ENCODE measurements at regions not wholly inside any gene's neighbourhood (a gene's known extent, or its start where the extent isn't known, plus 50 kb on each side); places are given as distances from the start of the nearest gene placed in this dataset.
"Not testable (repeated sequence)": the region's sequence is repeated elsewhere in the genome, so short reads cannot be mapped to it uniquely, and the experiment has no call there.

GRCh38 chr16:22678311-22678710 is 135.7 kb upstream of the HS3ST2 start:
- no peak for DNase-seq (ENCODE audit: low spot score)

DNA sequence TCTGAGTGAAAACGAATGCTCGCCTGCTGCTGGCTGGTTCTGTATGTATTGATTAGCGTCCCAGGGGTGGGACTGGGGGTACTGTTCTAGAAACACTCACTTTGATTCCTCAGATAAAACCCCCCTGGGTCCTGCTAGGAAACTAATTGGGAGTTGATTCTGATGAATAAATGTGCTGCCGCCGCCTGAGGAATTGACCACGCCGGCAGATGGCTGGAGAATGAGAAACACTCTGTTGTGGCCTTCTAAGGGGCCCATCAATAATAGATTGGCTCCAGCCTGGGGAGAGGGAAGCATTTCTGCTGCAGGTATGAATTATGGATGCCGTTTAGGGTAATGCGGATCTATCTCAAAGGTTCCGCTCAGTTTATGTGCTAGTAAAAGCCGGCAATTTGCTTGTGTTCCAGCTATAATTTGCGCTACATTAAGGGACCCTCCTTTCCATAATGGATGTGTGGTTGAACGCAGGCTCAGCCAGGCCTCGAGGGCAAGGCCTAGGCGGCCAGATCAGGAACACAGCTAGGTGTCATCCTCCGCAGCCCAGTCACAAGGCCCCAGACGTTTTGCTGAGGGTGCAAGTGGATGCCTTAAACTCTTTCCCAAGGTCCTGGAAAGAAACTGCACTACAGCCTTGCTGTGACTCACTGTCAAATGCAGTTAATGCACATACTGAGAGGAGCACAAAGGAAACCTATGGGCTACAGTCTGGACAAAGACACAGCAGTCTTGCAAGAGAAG is 132.2 kb upstream of the HS3ST2 start:
- no peak for DNase-seq (ENCODE audit: low spot score)

DNA sequence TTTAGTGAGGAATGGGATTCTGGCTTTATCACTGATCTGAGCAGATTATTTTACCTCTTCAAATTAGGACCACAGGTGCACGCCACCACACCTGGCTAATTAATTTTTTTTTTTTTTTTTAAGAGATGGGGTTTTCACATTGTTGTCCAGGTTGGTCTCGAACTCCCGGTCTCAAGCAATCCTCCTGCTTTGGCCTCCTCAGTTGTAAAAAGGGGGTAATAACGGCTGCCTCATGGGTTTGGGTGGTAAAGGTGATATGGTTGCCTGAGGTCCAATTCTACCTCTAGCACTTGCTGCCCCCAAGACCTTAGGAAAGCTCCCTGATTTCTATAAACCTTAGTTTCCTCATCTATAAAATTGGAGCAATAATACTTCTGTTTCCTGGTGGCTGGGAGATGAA is 130.7 kb upstream of the HS3ST2 start:
- no peak for DNase-seq (ENCODE audit: low spot score)

DNA sequence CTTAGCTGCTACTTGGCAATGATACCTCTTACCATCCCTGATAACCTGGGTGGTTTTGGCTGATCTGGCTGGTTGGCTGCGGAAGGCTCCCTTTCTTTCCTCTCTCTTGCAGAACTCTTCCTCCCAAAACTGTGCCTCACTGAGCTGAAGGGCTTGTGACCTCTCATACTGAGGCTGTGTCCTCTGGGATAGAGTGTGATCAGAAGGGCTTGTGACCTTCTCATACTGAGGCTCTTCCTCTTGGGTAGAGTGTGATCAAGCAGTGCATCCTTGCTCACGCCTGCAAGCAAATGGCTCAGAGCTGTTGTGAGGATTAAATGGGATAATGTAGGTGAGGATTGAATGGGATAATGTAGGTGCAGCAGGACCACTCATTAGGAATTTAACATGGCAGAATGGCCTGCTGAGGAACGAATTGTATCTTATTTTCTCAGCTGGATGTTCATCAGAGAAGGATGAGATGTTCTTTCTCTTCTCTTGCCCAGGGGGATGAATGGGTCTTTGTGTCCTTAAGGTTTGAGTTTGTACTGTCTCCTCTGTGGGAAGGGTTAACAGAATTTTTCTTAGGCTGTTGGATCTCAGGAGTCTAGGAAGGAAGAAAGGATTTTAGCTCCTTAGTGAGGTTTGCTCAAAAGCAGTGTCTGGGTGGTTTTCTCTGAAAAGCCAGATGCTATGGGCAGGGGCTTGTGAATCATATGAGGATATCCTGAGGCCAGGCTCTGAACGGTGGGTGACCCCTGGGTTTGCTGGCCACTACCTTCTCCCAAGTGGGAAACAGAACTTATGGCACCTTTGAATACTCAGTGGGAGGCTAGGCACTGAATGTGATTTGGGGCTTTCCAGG is 130.0 kb upstream of the HS3ST2 start:
- DNase-seq (ENCODE audit: low spot score) = no peak

- DNase-seq (ENCODE audit: low spot score) = no peak
These were observed 129.1 kb upstream of the HS3ST2 start for GRCh38 chr16:22684574-22685458.

DNA sequence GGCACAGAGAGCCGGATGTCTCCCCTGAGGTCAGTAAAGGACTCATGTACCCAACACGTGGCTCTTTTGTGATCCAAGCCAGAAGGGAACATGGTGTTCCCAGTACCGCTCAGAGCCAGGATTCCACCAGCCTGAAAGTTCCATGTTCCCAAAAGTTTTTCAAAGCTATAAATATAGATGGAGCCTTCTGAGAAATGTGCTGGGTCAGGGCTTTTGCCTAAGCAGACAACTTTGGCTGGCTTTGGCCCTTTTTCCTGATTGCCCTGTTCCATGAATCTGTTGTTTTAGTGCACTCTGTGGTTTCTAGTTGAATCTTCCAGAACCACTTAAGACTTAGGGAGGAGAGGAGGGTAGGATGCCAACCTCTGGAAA is 128.5 kb upstream of the HS3ST2 start:
- no peak for DNase-seq (ENCODE audit: low spot score)

DNA sequence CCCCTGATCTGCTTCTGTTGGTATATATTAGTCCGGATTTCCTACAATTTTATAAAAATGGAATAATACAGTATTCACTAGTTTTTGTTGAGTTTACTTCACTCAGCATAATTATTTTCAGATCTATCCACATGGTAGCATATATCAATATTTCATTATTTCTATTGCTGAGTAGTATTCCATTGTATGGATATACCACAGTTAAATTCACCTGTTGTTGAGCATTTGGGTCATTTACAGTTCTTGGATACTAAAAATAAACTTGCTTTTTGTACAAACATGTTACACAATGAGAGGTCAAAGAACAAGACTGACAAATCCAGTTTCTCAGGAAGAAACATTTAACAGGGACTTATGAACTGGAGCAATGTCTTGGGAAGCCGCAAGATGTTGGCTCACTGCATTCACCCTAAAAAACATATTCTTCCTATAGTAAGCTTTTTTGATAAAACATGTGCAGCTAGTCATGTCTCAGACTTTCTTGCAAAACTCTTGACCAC is 126.9 kb upstream of the HS3ST2 start:
- DNase-seq (ENCODE audit: low spot score) = no peak

- no peak for DNase-seq (ENCODE audit: low spot score)
These were observed 125.5 kb upstream of the HS3ST2 start for GRCh38 chr16:22688463-22688862.

GRCh38 chr16:22688930-22689329 is 125.0 kb upstream of the HS3ST2 start:
- DNase-seq (ENCODE audit: low spot score) = no peak

- DNase-seq (ENCODE audit: low spot score) = no peak
These were observed 122.6 kb upstream of the HS3ST2 start for GRCh38 chr16:22691335-22691734.

- no peak for DNase-seq (ENCODE audit: low spot score)
These were observed 121.9 kb upstream of the HS3ST2 start for GRCh38 chr16:22692034-22692433.

DNA sequence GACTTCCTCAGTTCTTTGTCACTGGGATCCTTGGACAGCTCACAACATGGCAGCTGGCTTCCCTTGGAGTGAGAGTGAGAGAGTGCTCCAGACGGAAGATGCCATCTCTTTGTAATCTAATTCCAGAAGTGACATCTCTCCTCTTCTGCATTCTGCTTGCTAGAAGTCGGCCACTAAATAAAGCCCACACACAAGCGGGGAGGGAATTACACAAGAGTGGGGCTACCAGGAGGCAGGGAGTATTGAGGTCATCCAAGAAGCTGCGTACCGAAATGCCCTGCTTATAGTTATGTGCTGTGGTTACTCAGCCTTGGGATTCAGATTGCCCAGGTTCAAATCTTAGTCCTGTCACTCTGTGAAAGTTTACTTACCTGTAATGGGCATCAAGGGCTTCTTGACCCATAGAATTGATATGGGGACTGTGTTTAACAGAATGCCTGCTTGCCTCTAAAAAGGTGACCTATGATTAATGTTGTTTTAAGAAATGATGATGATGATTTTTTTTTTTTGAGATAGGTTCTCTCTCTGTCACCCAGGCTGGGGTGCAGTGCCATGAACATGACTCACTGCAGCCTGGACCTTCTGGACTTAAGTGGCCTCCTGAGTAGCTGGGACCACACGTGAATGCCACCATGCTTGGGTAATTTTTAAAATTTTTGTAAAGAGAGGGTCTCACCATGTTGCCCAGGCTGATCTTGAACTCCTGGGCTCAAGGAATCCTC is 120.9 kb upstream of the HS3ST2 start:
- DNase-seq (ENCODE audit: low spot score) = no peak

DNA sequence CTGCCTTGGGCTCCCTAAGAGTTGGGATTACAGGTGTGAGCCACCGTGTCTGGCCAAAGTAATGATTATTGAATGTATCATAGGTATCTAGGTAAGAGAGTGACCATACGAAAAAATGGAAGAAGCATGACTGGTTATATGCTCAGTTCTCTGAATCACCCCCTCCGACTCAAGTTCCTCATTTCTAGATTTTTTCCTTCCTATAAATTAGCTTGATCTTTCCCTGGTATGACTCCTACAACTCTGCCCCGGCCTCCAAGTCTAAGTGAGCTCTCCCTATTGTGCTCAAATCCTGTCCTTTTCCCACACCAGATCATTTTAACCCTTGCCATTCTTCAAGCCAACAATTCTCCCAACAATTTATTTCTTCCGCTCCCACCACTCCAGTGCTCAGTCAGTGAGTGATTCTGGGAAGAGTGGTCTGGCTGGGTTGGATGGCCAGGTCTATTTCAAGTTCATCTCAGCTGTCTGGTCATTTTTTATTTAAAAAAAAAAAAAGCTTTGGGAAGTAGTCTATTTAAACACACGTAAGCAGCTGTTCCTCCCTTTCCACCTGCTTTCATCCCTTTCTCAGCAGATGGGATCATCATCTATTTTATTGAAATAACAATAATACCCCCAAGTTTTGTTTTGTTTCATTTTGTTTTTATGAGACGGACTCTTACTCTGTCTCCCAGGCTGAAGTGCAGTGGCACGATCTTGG is 120.2 kb upstream of the HS3ST2 start:
- no peak for DNase-seq (ENCODE audit: low spot score)

DNA sequence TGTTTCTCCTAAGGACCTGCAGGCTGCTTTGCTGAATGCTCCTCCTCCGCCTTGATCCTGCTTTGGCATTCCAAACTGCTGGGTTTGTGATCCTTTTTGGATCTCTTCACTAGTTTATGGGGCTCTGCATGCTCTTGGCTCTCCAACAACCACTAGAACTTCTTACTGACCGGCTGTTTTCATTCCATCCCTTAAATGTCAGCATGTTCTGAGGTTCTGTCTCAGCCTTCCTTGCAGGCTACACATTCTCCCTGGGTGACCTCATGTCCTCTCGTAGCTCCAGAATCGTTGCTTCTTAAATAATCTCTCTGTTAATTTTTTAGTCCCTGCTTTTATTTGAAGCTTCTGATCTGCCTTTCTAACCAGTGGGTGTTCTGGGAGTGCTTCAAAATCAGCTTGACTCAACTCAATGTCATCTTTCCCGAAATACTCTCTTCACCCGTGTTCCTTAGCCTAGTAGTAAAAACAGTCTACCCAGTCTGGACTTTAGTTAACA is 119.0 kb upstream of the HS3ST2 start:
- no peak for DNase-seq (ENCODE audit: low spot score)

- not testable (repeated sequence) for DNase-seq (ENCODE audit: low spot score)
These were observed 118.2 kb upstream of the HS3ST2 start for GRCh38 chr16:22695773-22696172.

DNA sequence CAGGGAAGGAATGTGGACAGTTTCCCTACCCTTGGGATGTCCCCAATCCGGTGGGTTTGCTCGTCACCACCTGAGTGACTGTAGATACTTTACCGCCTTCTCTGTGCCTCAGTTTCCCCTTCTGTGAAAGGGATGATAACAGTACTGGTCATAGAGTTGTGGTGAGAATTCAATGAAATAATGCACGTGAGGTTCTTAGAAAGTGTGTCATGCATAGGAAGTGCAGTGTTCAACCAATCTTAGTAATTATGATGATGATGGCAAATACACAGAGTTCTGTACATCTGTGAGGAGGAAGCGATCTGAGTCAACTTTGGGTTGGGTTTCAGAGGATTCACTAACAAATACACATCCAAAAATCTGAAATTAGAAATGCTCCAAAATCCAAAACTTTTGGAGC is 114.6 kb upstream of the HS3ST2 start:
- no peak for DNase-seq (ENCODE audit: low spot score)

- DNase-seq (ENCODE audit: low spot score) = no peak
These were observed 108.2 kb upstream of the HS3ST2 start for GRCh38 chr16:22705799-22706198.

DNA sequence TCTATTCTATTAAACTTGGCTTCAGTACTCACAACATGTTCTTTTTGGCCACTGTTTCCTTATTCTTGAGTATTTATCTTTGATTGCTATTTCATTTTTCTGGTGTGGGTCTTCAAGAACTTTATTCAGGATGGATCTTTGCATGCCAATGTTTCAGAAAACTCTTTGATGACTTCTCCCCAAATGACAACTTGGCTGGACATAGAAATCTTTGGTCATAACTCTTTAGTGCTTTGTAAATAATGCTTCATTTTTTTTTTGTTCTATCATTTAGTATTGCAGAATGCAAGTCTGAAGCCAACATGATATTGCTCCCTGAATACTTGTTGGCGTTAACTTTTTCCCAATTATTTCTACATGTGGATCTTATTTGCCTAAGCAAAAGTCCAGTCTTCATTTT is 103.6 kb upstream of the HS3ST2 start:
- DNase-seq (ENCODE audit: low spot score) = no peak

DNA sequence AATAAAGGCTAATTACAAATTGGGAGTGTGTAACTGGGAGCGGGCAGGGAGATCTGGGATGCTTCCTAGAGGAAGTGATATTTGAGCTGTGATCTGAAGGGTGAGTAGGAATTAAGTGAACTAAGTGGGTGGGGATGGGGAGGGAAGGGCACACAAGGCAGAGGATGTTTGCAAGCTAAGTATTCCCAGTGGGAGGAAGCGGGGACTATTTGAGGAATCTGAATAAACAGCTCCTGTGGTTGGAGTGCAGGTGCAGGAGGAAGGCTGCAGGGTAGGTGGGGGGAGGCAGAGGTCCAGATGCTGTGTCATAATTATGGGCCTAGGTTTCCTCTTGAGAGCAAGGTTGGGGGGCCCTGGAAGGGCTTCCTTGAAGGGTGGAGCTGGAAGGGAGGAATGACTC is 102.1 kb upstream of the HS3ST2 start:
- no peak for DNase-seq (ENCODE audit: low spot score)

DNA sequence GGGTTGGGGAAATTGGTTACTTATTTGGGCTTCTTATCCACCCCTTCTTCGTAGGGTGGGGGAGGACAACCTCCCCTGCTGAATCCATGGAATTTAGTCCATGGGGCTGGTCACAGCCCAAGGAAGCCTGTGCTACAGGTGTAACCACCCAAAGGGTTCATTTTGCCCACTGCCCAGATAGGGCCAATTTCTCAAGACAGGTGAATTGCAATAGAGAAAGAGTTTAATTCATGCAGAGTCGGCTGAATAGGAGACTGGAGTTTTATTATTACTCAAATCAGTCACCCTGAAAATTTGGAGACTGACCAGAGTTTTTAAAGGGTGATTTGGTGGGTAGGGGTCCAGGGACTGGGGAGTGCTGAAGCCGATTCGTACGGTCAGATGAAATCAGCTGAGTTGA is 101.5 kb upstream of the HS3ST2 start:
- no peak for DNase-seq (ENCODE audit: low spot score)

- not testable (repeated sequence) for DNase-seq (ENCODE audit: low spot score)
These were observed 95.4 kb upstream of the HS3ST2 start for GRCh38 chr16:22718598-22718997.
